ENCODE measurements at regions not wholly inside any gene's neighbourhood (a gene's known extent, or its start where the extent isn't known, plus 50 kb on each side); places are given as distances from the start of the nearest gene placed in this dataset.

- H3K36me3 Mint-ChIP-seq (ENCODE audit: low read depth), result peaks cover 8% of the 10 kb centered on the region
- peaks cover 30% of the 10 kb centered on the region for H3K9me3 Mint-ChIP-seq
- no peak overlapping the region for H3K4me3 Mint-ChIP-seq
- H3K27ac Mint-ChIP-seq, result no peak overlapping the region
- H3K27me3 Mint-ChIP-seq (ENCODE audit: low read depth), result peaks cover 3% of the 10 kb centered on the region
- TF ChIP-seq CTCF (IDR thresholded peaks at IDR 0.05; ENCODE audit: unreplicated experiment in 3 of 3), result no peak
- H3K4me1 Mint-ChIP-seq, result no peaks in the 10 kb centered on the region
Observed at GRCh38 chr2:341912-342311, 54.0 kb upstream of the ALKAL2 start.

GRCh38 chr2:341017-341542 lies 53.2 kb upstream of the ALKAL2 start:
- Mint-ChIP-seq H3K9me3 (peaks cover 33% of the 10 kb centered on the region), H3K27ac (no peak overlapping the region), H3K4me3 (no peak overlapping the region), H3K36me3 (ENCODE audit: low read depth) (peaks cover 8% of the 10 kb centered on the region), H3K4me1 (no peaks in the 10 kb centered on the region), H3K27me3 (ENCODE audit: low read depth) (peaks cover 3% of the 10 kb centered on the region)
- TF ChIP-seq CTCF (IDR thresholded peaks at IDR 0.05; ENCODE audit: unreplicated experiment in 3 of 3), result no peak
